ENCODE measurements at regions not wholly inside any gene's neighbourhood (a gene's known extent, or its start where the extent isn't known, plus 50 kb on each side); places are given as distances from the start of the nearest gene placed in this dataset.

- TF ChIP-seq ZXDC (CRISPR knock-in tag; IDR thresholded peaks at IDR 0.05) (0 out of 2 replicates have a peak, but pooled peaks have one; percentile 25), ZFP91 (CRISPR knock-in tag; IDR thresholded peaks at IDR 0.05; ENCODE audit: borderline replicate concordance) (peak; percentile 43), ZBTB20 (CRISPR knock-in tag; IDR thresholded peaks at IDR 0.05; ENCODE audit: borderline replicate concordance, low read depth) (peak; percentile 46; the same call in 1 of the 2 replicates), ZNF574 (CRISPR knock-in tag; IDR thresholded peaks at IDR 0.05) (peak; percentile 46), ONECUT2 (CRISPR knock-in tag; IDR thresholded peaks at IDR 0.05) (peak; percentile 93), ARNT2 (CRISPR knock-in tag; IDR thresholded peaks at IDR 0.05; ENCODE audit: low read depth) (0 out of 2 replicates have a peak, but pooled peaks have one; percentile 51), ZNF431 (CRISPR knock-in tag; IDR thresholded peaks at IDR 0.05; ENCODE audit: borderline replicate concordance, low read depth) (0 out of 2 replicates have a peak, but pooled peaks have one; percentile 43), MEIS1 (CRISPR knock-in tag; IDR thresholded peaks at IDR 0.05; ENCODE audit: borderline replicate concordance) (0 out of 2 replicates have a peak, but pooled peaks have one; percentile 29), HOXA3 (CRISPR knock-in tag; IDR thresholded peaks at IDR 0.05) (peak; percentile 71; the same call in 1 of the 2 replicates), FOXO1 (CRISPR knock-in tag; IDR thresholded peaks at IDR 0.05) (peak; percentile 68; the same call in 1 of the 2 replicates), ZNF225 (CRISPR knock-in tag; IDR thresholded peaks at IDR 0.05) (0 out of 2 replicates have a peak, but pooled peaks have one; percentile 28), GABPB1 (CRISPR knock-in tag; IDR thresholded peaks at IDR 0.05) (peak; percentile 43; the same call in 1 of the 2 replicates), ZNF687 (CRISPR knock-in tag; IDR thresholded peaks at IDR 0.05) (peak; percentile 48), ZNF598 (CRISPR knock-in tag; IDR thresholded peaks at IDR 0.05; ENCODE audit: borderline replicate concordance) (0 out of 2 replicates have a peak, but pooled peaks have one; percentile 48), ZNF737 (CRISPR knock-in tag; IDR thresholded peaks at IDR 0.05; ENCODE audit: borderline replicate concordance) (0 out of 2 replicates have a peak, but pooled peaks have one; percentile 22)
Measured at GRCh38 chr12:33520505-33521302, 81.1 kb upstream of the SYT10 start (continued).

Measured in HepG2 (cell line).